ENCODE measurements at regions not wholly inside any gene's neighbourhood (a gene's known extent, or its start where the extent isn't known, plus 50 kb on each side); places are given as distances from the start of the nearest gene placed in this dataset.
"Not testable (repeated sequence)": the region's sequence is repeated elsewhere in the genome, so short reads cannot be mapped to it uniquely, and the experiment has no call there.

GRCh38 chr11:22115470-22116029, 77.3 kb upstream of the ANO5 start:
- DNase-seq (ENCODE audit: low spot score) = no peak
- no TSS peak for BruUV-seq (replicated peaks)

GRCh38 chr11:22127981-22128380, 64.9 kb upstream of the ANO5 start:
- POLR2A ChIA-PET; H3K4me2 ChIP-seq (ENCODE audit: low read length); BruUV-seq (replicated peaks); H3K4me1 ChIP-seq (ENCODE audit: insufficient read depth, low read length, poor library complexity, severe bottlenecking); intact Hi-C loops (cut with micrococcal nuclease; ENCODE audit: unreplicated experiment); CTCF ChIA-PET (ENCODE audit: unreplicated experiment); DNase-seq (ENCODE audit: low spot score); H3K4me3 ChIP-seq (ENCODE audit: low read depth, low read length, poor library complexity, severe bottlenecking); H3K79me2 ChIP-seq (ENCODE audit: insufficient read depth, low read depth, low read length); H3K36me3 ChIP-seq (ENCODE audit: insufficient read depth, low read length); H2AFZ ChIP-seq (ENCODE audit: low read length); H3K27ac ChIP-seq (ENCODE audit: low read depth, low read length, poor library complexity, severe bottlenecking); H4K20me1 ChIP-seq (ENCODE audit: insufficient read depth, low read length); H3K9me3 ChIP-seq (ENCODE audit: low read length); H3K9me2 ChIP-seq (ENCODE audit: insufficient read depth, low read length): not testable (repeated sequence)

More at GRCh38 chr11:22115470-22116029, 77.3 kb upstream of the ANO5 start:
- no peak overlapping the region for H3K4me3 ChIP-seq (ENCODE audit: low read depth, low read length, poor library complexity, severe bottlenecking)
- H2AFZ ChIP-seq (ENCODE audit: low read length) = no peak overlapping the region
- no peaks in the 10 kb centered on the region for H4K20me1 ChIP-seq (ENCODE audit: insufficient read depth, low read length)
- no peak overlapping the region for H3K4me2 ChIP-seq (ENCODE audit: low read length)
- no peaks in the 10 kb centered on the region for H3K4me1 ChIP-seq (ENCODE audit: insufficient read depth, low read length, poor library complexity, severe bottlenecking)
- H3K9me3 ChIP-seq (ENCODE audit: low read length) = no peaks in the 10 kb centered on the region
- no peaks in the 10 kb centered on the region for H3K9me2 ChIP-seq (ENCODE audit: insufficient read depth, low read length)
- H3K36me3 ChIP-seq (ENCODE audit: insufficient read depth, low read length) = no peaks in the 10 kb centered on the region
- H3K27ac ChIP-seq (ENCODE audit: low read depth, low read length, poor library complexity, severe bottlenecking) = no peak overlapping the region
- no peak for TF ChIP-seq EZH2phosphoT487 (IDR thresholded peaks at IDR 0.05; ENCODE audit: borderline replicate concordance, low read depth, low read length)
- ChIA-PET POLR2A (interaction anchor here (1.1 kb wide), 1 partner anchor 17 kb away, joined by 4 read pairs; no protein-coding TSS in a partner anchor), CTCF (ENCODE audit: unreplicated experiment) (no interaction called here)
- intact Hi-C loops (cut with micrococcal nuclease; ENCODE audit: unreplicated experiment) = no loop called here
- H3K79me2 ChIP-seq (ENCODE audit: insufficient read depth, low read depth, low read length) = no peaks in the 10 kb centered on the region

GRCh38 chr11:22130462-22131053, 62.3 kb upstream of the ANO5 start:
- peak; percentile 1 for DNase-seq (ENCODE audit: low spot score)
- Histone ChIP-seq H3K4me3 (ENCODE audit: low read depth, low read length, poor library complexity, severe bottlenecking) (no peak overlapping the region), H3K4me1 (ENCODE audit: insufficient read depth, low read length, poor library complexity, severe bottlenecking) (no peaks in the 10 kb centered on the region), H3K9me2 (ENCODE audit: insufficient read depth, low read length) (no peaks in the 10 kb centered on the region), H3K36me3 (ENCODE audit: insufficient read depth, low read length) (no peaks in the 10 kb centered on the region), H2AFZ (ENCODE audit: low read length) (no peak overlapping the region), H3K79me2 (ENCODE audit: insufficient read depth, low read depth, low read length) (no peaks in the 10 kb centered on the region), H3K9me3 (ENCODE audit: low read length) (no peaks in the 10 kb centered on the region), H3K27ac (ENCODE audit: low read depth, low read length, poor library complexity, severe bottlenecking) (no peak overlapping the region), H4K20me1 (ENCODE audit: insufficient read depth, low read length) (no peaks in the 10 kb centered on the region), H3K4me2 (ENCODE audit: low read length) (no peak overlapping the region)
- no TSS peak for BruUV-seq (replicated peaks)
- POLR2A ChIA-PET = no interaction called here
- TF ChIP-seq EZH2phosphoT487 (IDR thresholded peaks at IDR 0.05; ENCODE audit: borderline replicate concordance, low read depth, low read length) = no peak
- peak; percentile 70 for TF ChIP-seq CTCF (conservative IDR thresholded peaks at IDR 0.05; ENCODE audit: low read length)
- CTCF ChIA-PET (ENCODE audit: unreplicated experiment) = no interaction called here
- intact Hi-C loops (cut with micrococcal nuclease; ENCODE audit: unreplicated experiment) = loop anchor here (5.0 kb wide), 1 partner anchor 1483 kb away; no protein-coding TSS in a partner anchor
